NCI-H1105 treated with DMSO at 0.1 percent for 48 hours (cell line): ENCODE measurements at regions not wholly inside any gene's neighbourhood (a gene's known extent, or its start where the extent isn't known, plus 50 kb on each side); places are given as distances from the start of the nearest gene placed in this dataset.
"Not testable (repeated sequence)": the region's sequence is repeated elsewhere in the genome, so short reads cannot be mapped to it uniquely, and the experiment has no call there.

Source experiments
- DNase-seq: peaks from one replicate; lab custom pipeline; 2025; lab: John Stamatoyannopoulos, UW

DNA sequence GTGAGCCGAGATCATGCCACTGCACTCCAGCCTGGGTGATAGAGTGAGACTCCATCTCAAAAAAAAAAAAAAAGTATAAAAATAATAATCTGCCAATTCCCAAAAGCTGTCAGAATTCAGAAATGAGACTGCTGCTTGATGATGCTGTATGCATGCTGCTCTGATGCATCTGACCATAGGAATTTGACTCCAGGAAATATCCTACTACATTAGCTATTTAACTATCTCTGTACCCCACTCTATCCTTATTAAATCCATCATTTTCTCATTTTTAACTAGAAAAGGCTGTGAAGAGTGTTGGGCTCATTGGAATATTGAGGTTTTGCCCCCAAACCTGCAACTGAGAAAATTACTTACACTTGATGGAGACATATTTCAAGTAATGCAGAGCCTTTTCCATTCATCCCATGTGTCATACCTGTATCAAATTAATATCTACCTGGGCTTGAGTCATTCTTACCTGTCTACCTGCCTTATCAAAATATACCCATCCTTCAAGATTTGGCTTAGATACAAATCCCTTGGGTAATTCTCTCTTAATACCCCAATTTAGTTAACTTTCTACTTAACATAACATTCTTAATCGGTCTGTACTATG, 135.2 kb upstream of the PREP start:
- DNase-seq = no peak

GRCh38 chr6:105536961-105537360, 134.1 kb upstream of the PREP start:
- DNase-seq = no peak

DNA sequence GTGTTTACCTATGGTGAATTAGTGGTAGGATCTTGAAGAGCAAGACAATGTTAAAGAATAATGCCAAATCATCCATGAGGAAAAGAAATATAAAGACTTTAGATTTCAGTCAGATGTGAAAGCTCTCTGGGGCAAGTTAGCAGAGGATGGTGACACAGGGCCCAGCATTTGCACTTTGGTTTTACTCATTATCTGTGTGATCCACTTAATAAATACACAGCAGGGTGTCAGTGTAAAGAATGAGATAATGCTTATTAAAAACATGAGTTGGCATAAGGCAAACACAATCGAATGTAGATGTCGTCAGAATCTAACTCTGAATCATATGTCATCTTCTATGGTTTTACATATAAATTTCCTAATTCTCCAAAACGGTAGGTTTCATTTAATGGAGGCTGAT, 130.4 kb upstream of the PREP start:
- no peak for DNase-seq

- no peak for DNase-seq
Observed at GRCh38 chr6:105526225-105526872, 123.5 kb upstream of the PREP start.

DNA sequence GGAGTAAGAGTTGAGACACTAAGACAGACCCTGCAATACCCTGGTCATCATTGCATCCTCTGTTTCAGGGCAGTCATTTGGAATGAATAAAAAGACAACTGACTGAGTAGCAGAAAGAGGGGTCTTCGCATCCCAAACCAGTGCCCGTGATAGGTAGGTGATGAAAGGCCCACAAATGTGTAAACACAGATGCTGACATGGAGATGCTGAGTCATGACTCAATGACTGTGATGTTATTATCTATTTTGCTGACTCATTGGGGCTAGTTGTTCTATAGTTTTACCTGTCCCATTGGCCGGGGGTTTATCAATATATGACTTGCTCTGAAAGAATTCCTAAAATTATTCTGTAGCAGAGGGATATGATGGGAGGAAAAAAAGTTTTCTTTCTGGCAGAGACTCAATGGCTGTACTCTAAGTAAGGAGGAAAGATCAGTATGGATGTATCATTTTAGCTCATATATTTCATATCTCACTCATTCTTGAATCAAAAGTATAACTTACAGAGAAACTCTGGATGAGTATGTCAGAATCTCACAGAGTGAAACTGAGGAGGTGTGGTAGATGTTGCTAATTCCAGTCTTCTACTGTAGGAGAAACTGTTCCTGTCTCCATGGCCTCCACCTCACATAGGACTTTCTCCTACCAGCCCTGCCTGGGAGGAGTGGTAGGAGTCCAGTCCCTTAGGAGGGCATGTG, 119.9 kb upstream of the PREP start:
- no peak for DNase-seq

- DNase-seq = no peak
Observed at GRCh38 chr6:105519954-105520353, 117.1 kb upstream of the PREP start.

- DNase-seq = not testable (repeated sequence)
Observed at GRCh38 chr6:105518993-105519392, 116.1 kb upstream of the PREP start.

DNA sequence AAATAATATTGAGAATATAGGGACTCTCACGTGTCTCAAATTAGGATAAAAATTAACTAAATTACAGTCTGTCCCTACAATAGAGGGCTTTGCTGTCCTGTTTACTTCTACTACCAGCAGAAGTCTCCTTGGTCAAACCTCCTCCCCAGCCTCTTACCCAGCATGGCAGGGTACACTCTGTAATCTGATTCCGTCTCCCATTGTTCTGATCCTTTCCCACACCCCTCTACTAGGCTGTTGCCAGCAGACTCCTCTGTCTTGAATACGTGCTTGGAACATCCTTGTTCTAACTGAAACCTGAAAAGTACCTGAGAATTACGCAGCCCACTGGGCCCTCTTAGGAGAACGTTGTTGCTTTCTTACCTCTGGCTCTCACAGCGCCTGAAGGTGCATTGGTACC, 112.2 kb upstream of the PREP start:
- no peak for DNase-seq

DNA sequence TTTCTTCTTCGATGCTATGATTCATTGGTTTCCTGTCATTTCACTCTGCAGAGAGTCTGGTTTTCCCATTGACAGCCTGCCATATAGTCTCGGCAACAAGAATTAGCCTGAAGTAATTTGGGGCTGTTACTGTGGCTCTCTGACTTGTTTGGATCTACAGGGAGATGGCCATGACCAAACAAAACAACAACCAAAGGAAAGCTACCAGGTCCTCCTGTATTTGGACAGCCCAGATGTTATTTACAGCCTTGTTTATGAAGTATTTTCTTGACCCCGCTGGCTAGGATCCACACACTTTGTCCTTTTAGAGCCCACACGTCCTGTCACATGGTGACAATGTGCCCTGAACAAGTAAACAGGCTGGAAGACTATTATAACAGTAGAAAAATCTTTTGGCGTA, 111.4 kb upstream of the PREP start:
- no peak for DNase-seq

- no peak for DNase-seq
Observed at GRCh38 chr6:105511639-105512038, 108.8 kb upstream of the PREP start.

DNA sequence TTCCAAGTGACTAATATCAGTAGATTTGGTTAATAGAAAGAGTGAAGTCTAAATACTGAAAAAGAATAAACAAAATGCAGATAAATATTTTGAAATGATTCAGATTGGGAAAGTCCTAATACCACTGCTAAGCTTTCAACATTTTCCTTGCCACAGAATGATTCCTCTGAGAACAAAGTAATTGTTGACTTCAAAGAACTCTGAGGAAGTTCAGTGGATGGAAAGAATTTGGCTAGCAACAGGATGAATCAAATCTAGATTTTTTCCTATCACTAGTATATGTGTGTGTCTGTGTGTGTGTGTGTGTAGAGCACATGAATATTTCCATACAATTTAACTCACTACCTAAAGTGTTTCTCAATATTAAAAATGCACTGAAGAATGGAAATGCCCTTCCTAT, 107.9 kb upstream of the PREP start:
- no peak for DNase-seq

DNA sequence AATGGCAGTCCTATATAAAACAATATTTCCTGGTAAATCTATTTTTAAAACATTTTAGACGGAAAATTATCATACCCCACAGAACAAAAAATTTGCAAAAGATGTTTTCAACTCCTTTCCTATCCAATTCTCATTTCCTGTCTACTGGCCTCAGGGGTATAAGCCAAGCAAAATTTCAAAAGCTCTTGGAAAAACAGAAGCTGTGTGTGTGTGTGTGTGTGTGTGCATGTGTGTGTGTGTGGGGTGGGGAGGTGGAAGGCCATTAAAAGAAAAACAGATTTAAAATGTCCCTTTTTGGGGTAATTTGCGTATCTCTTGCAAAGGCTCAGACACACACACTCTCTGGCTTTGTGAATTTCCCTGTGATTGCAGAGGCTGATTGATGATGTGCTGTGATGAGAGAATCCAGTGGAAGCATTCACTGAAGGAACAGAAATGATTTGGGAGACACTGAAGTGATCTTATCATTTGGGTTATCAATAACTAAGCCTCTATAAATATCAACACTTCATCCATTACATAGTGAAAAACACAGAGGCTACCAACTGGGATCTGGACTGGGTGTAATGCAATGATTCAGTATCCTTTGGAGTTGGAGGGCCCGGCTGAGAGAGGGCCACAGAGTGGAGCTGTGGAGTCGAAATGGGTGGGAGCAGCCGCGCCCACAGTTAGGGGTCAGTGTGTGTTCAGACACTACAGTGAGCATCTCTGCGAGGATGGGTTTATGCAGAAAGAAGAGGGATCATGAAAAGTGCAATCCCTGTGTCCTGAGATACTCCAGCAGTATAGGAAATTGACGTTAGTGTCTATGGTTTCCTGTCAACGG, 106.8 kb upstream of the PREP start:
- DNase-seq = no peak

- no peak for DNase-seq
Observed at GRCh38 chr6:105507811-105508210, 104.9 kb upstream of the PREP start.

- no peak for DNase-seq
Observed at GRCh38 chr6:105504706-105505105, 101.8 kb upstream of the PREP start.

GRCh38 chr6:105503641-105504040, 100.8 kb upstream of the PREP start:
- no peak for DNase-seq

GRCh38 chr6:105501826-105502344, 99.0 kb upstream of the PREP start:
- no peak for DNase-seq

DNA sequence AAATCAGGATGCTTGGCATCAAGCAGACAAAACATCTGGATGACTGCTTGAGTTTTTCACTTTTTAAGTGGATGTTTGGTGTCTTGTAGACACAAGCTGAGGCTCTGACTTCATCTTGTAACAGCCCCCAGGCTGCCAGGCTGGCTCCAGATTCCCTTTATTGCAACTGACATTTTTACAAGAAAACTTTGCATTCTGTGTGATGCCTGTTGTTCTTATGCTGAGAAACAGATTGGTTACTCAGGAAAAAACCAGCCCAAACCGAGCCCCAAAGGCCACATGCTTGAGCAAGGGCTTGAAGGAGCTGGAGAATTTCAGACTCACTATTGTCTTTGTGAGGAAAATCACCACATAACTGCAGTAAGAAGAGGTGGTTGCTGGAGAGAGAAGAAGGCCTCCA, 98.4 kb upstream of the PREP start:
- DNase-seq = no peak

DNA sequence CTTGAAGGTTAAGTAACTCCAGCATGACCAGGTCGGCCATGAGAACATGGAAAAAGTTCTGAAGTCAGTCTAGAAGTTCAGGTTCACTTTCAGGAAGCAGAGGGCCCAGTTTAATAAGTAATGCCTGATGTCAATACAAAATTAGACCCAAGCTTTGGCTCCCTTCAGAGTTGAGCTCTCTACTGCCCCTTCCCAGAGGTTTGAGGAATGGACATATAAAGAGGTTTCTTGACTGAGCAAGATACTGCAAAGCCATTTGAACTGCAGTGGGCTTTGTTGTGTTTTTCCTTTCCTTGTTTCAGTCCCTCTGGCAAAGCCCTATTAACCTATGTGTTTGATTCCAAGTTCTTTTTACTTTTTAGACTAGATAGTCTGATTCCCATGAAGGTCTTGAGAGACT, 97.8 kb upstream of the PREP start:
- DNase-seq = no peak

DNA sequence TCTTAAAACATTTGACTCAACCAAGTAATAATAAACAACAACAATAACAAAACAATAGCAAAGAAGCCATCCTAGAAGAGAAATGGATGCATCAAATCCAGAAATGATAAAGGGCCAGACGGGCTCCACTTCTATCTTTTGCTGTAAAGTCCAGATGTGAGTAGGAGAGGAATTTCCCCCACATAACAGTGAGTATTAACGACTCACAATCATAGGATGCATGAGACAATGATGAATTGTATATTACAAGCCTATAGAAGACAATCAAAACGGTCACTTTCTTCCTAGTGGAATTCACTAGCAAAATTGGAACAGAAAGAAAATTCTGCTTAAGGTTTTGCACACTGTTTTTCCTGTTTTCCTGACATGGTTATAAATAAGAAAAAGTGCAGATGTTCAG, 97.0 kb upstream of the PREP start:
- no peak for DNase-seq

DNA sequence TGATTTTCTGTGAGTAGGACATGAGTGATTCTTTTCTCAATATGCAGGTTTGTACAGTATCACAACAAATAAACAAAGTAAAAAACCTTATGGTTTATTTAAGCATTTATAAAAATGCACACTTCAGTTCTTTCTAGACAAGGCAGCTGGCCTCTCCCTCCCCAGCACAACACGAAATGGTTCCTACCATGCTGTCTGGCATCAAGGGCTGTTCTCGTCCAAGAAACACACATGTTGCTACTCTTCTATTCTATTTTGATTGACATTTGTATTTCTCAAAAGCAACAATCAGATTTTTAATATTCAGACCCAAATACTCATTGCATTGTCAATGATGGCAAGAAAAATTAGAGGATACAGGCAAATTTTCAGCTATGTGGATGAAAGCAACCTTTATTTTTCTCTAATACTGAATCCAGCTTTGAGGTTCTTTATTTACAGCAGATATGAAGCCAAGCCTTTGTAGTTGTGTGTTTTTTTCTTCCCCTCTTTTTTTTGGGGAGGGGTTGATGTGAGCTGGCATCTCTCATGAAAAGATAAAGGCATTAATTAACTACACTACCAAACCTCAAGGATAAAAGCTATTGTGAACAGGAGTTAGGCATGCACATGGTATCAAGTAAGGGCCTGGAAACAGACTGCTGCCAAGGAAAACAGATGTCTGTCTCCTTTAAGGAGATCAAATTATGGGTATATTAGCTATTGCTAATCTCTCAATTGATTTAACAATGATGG, 96.4 kb upstream of the PREP start:
- DNase-seq = no peak

DNA sequence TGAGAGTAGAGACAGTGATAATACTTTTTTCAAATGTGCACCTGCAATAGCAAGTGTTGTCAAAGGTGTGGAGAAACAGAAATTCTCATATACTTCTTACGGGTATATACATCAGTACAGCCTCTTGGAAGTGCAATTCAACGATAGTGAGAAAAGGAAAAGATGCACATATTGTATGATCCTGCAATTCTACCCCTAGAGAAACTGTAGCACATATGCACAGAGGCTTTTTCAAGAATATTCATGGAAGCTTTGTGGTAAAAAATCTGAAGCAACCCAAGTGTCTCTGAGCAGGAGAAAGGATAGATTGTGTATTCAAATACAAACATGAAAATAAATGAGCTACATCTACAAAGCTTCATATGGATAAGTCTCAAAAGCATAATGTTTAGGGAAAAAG, 94.7 kb upstream of the PREP start:
- no peak for DNase-seq

DNA sequence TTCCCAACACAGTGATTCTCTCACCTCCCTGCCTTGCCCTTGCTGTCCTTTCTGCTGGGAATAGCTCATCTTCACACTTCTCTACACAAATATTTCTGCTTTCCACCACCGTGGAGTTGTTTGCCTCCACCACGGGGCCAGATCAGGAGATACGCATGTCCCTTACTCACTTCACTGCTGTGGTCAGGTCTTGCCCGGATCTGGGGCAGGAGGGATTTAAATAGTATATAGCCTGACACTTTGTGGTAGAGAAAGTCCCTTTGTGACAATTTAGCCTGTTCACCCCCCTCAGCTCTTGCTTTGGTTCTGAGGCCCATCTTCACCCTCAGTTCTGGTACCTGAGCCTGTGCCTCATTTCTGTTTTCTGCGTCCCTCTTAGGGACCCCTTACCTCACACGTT, 92.6 kb upstream of the PREP start:
- no peak for DNase-seq
